HG03378 (cell line): ENCODE measurements at regions not wholly inside any gene's neighbourhood (a gene's known extent, or its start where the extent isn't known, plus 50 kb on each side); places are given as distances from the start of the nearest gene placed in this dataset.

Experiments
- ATAC-seq: cut with Tn5 transposase; IDR thresholded peaks from one replicate; pipeline ENCODE4 v1.9.1; 2021; ENCODE audit warnings: mild to moderate bottlenecking, moderate library complexity; ENCODE audit not compliant: unreplicated experiment

DNA sequence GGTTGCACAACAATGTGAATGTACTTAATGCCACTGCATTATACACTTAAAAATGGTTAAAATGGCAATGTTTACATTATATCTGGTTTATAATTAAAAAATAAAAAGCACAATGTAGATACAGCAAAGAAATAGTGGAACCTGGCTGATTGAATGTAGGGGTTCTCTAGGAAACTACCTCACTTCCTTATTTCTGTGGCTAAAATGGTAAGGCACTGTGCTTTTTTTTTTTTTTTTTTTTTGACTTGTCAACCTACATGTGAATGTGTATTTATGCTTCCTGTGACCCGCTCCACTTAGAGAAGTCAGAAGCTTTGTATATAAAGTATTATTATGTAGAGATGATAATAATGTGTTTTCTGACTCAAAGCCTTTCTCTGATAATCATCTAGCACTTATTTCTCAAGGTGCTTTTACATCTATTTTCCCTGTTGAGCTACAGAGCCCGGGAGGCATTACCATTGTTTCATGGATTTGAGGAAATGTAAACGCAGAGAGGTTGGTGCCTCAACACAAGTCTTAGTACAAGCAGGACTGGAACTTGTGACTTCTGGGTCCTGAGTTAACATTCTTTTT is 55.0 kb downstream of the SOX4 start:
- peak; percentile 76 for ATAC-seq

GRCh38 chr6:21653323-21653722 is 59.8 kb downstream of the SOX4 start:
- no peak for ATAC-seq

DNA sequence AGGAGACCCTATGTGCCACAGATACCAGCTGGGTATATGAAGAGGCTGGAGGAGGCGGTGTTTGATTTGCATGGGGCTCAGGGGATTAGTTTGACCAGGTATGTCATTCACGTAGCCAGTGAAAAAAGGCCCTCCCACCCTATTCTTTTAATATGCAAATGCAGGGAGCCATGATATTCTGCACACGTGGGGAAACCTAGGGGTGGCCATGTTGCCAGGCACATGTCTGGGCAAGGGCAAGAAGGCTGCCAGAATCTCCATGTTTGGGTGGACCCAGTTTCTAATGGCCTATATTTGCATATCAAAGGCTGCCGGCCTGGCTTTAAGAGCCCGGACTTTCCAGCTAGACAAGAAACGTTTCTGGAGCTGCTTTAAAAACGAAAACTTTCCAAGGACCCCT is 60.4 kb downstream of the SOX4 start:
- no peak for ATAC-seq

DNA sequence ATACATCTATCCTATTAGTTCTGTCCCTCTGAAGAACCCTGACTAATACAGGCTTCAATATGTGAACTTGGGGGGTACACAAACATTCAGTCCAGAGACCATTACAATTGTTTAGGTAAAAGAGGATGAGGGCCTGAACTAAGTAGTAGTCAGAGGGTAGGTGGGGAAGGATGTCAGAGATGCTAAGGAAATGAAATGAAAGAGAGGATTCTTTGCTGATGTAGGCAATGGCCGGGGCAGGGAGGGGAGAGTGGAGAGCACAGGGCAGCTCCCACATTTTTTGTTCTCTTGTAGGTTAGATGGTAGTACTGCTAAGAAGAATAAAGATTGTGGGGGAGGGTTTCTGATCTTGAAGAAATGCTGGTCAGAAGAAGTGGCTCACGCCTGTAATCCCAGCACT is 60.8 kb downstream of the SOX4 start:
- no peak for ATAC-seq

DNA sequence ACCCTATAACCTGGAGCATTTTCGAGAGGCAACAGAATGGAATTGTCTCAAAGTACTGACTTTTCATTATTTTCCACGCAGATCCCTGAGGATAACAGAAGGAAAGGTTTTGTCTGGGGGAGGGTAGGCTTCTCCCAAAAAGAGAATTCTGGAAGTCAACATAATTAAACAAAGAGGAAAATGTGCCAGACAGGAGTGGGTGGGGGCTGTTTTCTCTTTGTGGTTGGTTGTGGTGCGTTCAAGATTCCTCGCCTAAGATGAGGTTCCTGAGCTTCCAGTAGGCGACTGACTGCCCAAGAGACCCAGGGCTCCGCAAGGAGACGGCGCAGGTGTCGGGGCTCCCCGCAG is 70.4 kb downstream of the SOX4 start:
- no peak for ATAC-seq

DNA sequence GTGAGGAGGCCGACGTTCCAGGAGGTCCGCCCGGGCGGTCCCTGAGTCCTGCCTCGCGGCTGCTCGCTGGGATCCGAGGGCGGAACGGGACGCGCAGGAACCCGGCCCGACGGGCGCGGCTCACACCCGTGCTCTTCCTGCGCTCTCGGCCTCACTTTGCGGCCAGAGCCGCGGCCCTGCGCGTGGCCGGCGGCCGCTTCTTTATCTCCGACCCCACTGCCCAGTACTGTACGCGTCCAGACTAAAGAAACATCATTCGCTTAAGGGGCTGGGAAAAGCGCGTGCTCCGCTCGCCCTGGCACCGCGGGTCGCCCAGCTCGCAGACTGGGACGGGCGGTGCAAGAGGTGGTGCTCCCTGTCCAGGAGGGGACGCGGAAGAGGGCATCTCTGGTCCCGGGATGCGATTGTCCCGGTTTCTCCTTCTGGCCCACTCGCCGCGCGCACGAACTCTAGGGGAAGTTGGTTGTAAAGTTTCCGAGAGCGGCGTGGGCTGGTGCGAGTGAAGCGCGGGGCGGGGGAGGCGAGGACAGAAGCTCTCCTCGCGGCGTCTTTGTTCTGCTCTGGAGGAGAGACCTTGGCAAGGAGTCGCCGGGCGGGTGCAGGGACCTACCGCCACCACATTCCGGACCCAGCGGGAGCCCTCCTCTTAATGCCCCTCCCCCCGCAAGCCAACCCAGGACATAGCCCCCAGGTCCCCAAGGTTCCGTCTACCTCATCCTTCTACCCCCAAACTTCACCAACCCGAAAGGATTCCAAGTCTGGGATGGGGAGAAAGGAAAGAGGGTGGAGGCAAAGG is 71.0 kb downstream of the SOX4 start:
- no peak for ATAC-seq

GRCh38 chr6:21665110-21665391 is 71.5 kb downstream of the SOX4 start:
- ATAC-seq, result no peak

GRCh38 chr6:21665392-21666200 is 72.0 kb downstream of the SOX4 start:
- no peak for ATAC-seq

DNA sequence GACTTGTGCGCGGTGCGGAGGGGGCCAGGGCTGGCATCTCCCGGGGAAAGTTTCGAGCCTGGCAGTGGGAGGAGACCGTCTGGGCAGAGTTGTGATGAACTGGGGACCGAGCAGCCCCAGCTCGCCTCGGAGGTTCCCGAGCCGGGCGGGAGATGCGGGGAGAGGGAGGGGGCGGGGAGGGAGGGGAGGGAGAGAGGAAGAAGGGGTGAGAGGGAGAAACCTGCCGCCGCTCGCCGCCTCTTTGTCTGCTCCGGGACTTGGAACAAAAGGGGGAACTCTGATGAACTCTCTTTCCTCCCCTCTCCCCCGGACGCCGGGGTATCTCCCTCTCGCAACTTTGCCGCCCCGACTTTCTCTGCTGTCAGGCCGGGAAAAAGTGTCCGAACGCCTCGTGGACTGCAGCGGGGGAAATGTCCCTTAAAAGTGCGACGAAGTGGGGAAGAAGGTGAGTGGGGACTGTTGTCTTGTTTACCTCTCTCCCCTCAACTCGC is 72.7 kb downstream of the SOX4 start:
- ATAC-seq, result no peak

DNA sequence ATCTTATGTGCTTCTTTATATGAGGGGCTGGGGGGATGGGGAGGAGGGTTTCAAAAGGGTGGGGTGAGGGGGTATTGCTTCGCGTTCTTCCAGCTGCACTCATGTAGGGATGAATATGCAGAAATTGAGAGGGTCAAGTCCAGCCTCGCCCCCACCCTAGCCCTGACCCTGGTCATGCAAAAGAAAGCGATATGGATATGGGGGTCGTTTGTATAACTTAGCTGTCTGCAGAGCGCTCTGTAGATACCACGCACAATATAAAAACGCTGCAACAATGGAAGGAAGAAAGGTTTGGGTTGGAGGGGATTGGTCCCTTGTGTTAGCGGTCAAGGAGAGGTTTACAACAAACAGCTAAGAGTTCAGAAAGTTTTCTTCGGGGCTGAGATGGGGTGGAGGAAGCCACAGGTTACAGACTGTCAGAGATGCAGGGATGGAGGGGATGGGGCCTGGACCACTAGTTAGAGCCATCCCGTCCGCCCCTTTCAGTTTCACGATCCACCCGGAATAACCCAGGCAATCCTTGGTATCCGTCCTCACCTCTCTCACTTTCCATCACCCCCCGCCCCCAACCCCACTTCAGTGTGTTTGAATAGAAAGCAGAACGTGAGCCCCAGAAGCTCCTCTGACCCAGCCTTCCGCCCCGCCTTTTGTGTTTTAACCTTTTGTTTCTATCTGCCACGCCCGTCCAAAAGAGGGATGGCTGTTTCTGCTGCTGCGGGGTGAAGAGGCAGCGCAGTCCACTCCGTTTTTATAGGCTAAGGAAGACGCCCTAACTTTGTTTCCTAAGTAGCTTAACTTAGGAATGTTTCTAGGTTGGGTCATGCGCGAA is 73.5 kb downstream of the SOX4 start:
- ATAC-seq, result no peak

DNA sequence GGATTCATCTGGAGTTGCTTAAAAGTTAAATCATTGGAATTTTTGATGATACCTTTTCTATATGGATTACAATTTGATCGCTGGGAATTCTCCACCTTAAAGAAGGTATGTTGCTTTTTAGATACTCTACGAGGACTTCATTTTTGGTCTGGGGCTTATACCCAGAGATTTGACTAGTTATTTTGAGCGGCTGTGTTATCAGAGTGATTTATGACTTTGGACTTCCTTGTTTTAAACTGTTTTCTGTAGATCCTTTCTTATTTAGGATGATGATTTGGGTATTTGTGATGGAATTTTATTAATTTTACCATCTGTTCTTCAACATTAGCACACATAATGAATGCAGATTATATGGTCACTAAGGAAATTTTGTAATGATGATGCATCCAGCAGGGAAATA is 75.2 kb downstream of the SOX4 start:
- ATAC-seq, result no peak

DNA sequence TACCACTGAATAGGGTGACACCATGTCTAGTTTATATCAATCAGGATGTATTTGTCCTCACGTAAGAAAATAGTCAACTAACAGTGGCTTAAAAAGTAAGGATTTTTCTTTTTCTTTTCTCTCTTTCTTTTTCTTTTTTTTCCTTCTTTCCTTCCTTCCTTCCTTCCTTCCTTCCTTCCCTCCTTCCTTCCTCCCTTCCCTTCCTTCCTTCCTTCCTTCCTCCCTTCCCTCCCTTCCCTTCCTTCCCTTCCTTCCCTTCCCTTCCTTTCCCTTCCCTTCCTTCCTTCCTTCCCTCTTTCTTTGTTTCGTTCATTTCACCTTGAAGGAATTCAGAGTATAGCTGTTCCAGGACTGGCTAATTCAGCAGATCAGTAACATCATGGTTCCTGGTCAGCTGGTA is 83.2 kb downstream of the SOX4 start:
- no peak for ATAC-seq

GRCh38 chr6:21678990-21679389 is 85.4 kb downstream of the SOX4 start:
- ATAC-seq, result no peak

GRCh38 chr6:21679761-21680265 is 86.3 kb downstream of the SOX4 start:
- ATAC-seq, result no peak

DNA sequence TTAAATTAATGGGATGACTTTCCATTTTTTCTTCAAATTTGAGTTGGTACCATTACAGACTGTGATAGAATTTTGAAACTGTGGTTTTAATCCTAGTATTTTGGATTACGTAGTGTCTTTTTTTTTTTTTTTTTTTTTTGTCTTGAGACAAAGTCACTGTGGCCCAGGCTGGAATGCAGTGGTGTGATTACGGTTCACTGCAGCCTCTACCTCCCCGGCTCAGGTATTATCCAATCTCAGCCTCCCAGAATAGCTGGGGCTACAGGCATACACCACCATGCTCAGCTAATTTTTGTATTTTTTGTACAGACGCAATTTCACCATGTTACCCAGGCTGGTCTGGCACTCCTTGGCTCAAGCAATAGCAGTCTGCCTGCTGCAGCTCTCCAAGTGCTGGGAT is 87.1 kb downstream of the SOX4 start:
- no peak for ATAC-seq

GRCh38 chr6:21690489-21690888 is 96.9 kb downstream of the SOX4 start:
- no peak for ATAC-seq

DNA sequence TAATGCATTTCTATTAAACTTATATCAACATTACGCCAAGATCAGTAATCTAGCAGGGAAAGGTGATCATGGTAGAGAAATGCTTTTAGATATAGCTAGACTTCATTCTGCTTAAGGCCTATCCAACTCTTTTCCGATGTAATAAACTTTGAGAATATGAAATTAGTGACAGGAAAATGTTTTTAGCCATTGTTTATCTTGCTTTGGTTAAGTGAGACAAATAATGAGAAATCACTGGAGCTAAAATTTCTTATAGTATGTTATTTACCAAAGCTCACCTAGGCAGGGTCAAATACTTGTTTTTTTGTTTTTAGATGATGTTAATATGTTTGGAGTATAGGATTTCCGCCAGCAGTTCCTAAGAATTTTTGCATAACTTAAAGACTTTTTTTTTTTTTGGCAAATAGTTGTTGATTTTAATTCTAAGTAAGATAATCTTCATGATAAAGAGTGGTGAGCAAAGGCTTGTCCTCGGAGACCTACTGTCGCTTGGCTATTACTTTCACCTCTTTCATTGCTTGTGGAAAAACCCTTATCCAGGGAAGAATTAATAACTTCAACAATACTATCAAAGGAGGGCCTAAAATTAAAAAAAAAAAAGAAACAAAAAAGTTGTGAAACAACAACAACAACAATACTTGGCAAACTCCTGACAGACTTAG is 98.3 kb downstream of the SOX4 start:
- no peak for ATAC-seq

GRCh38 chr6:21692721-21693120 is 99.2 kb downstream of the SOX4 start:
- ATAC-seq, result no peak

GRCh38 chr6:21694168-21694567 is 100.6 kb downstream of the SOX4 start:
- no peak for ATAC-seq

DNA sequence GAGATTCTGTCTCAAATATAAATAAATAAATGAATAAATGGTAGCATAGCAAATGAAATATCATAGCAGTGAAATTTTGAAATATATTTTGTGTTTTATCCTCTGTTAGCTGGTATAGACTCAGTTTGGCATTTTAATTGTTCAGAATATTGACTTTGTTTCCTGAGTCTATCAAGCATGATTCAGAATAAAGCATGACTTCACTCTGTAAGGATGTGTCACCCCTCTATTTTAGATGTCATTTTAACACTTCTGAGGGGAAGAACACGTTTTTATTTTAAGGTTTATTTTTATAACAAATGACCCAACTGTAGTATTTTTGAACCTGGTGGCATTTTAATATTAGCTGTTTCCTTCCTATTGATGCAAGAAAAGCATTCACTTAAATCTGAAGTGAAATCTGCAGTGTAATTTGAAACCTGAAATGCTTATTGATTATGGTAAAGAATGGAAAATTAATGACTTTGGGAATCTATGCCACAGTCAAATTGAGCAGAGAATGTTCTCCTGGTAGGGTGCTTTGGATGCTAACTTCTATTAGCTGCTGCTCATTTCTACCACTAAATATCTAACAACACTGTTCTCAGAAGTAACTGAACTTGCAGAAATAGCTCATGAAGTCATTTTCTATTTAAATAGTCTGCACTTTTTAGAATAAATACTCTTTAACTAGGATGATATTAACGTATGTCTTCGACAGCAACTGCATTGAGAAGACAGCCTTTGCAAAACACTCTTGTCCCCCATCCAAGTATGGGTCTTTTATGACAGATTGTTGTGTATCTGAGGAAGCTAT is 114.2 kb downstream of the SOX4 start:
- no peak for ATAC-seq
